AG10803 (cell line): ENCODE measurements at regions not wholly inside any gene's neighbourhood (a gene's known extent, or its start where the extent isn't known, plus 50 kb on each side); places are given as distances from the start of the nearest gene placed in this dataset.
A peak's percentile ranks its signal among the peaks of the same experiment; 100 is the strongest.

Source experiments
- DNase-seq: peaks from one replicate; pipeline ENCODE4 v3.0.0; 2010; ENCODE audit warnings: low read depth
- H3K4me3 ChIP-seq: 2 replicates; pipeline ENCODE4 v1.5.1; 2011; ENCODE audit warnings: mild to moderate bottlenecking, low read length, control low read depth
- TF ChIP-seq, protein P1 (sequence below): conservative IDR thresholded peaks from 2 replicates; pipeline ENCODE4 v1.5.1; 2011; ENCODE audit warnings: mild to moderate bottlenecking, low read length, control low read depth, inconsistent platforms

DNA sequence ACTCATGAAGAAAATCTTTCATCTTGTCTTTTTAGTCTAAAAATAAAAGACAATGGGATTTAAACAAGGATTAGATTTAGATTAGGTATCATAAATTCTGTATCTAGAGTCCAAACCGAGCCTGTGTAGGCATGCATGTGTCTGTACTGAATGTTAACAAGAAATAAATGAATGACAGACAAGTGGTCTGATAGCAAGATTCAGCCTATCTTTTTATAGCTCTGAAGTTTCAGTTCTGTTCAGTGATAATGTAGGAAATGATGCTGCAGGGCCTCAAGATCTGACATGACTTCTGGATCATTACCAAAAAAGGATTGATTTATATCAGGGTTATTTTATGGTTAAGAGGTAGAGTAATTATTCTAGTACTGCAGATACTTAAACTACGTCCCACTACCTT, 137.0 kb upstream of the ATP5MC3 start:
- TF ChIP-seq, protein P1, sequence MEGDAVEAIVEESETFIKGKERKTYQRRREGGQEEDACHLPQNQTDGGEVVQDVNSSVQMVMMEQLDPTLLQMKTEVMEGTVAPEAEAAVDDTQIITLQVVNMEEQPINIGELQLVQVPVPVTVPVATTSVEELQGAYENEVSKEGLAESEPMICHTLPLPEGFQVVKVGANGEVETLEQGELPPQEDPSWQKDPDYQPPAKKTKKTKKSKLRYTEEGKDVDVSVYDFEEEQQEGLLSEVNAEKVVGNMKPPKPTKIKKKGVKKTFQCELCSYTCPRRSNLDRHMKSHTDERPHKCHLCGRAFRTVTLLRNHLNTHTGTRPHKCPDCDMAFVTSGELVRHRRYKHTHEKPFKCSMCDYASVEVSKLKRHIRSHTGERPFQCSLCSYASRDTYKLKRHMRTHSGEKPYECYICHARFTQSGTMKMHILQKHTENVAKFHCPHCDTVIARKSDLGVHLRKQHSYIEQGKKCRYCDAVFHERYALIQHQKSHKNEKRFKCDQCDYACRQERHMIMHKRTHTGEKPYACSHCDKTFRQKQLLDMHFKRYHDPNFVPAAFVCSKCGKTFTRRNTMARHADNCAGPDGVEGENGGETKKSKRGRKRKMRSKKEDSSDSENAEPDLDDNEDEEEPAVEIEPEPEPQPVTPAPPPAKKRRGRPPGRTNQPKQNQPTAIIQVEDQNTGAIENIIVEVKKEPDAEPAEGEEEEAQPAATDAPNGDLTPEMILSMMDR: no peak
- no peak overlapping the region for H3K4me3 ChIP-seq
- no peak for DNase-seq

DNA sequence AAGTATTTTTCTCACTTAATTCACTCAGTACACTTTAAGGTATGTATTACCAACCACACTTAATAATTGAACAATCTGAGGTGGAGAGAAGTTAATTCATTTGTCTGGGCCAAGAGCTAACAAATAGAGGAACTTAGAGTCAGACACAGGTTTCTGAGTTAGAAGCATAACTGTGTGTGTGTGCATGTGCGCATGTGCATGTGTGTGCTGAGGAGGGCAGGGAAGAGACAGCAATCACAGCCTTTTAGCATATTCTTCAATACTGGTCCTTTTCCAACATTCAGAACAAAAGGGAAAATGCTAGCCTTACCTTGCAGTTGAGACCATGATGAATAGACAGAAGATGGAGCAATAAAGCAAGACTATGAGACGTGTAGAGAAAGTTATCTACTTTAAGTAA, 136.2 kb upstream of the ATP5MC3 start:
- TF ChIP-seq, protein P1: no peak
- no peak for DNase-seq
- H3K4me3 ChIP-seq: no peak overlapping the region

DNA sequence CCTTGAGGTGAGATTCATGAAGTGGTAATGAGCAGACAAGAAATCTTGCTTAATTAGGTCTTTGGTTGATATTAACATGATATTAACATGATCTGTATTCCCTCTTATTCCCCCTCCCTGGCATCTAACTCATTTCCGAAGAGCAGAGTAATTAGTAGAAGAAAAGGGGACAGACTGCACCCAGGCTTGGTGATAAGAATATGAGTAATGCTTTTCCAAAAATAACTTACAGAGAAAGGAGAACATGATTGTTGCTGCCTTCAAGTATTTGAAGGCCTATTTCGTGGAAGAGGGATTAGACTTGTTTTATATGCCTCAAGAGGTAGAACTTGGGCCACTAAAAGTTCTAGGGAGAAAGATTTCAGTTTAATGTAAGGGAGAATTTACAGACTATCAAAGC, 130.6 kb upstream of the ATP5MC3 start:
- TF ChIP-seq, protein P1: no peak

DNA sequence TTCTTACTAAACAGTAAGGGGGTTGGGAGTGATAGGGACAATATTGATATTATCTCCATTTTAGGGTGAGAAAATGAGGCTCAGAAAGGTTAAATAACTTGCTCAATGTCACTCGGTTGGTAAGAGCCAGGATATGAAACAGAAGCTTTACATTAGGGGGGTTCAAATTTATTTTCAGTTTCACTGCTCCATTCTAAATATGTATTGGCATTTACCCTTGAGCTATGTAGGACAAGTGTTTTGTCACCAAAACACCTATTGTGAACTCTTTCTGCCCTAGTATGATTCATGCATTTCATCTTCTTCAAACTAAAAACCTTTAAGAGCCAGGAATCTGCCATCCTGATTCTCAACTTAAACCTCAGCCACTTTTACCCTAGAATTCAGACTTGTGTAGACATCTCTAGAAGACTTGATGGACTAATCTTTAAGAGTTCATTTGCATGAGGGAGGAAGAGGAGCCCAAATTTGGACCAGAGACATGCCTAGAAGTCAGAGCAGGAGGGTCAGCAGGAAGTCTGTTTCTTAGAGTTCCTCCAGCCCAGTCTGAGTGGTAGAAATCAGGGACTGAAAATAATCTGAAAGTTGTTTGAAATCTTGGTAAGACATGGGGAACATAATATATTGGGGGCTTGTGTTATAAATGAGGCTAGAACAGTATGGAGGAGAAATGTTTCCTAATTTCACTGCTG, 129.4 kb upstream of the ATP5MC3 start:
- TF ChIP-seq, protein P1: no peak
- no peak overlapping the region for H3K4me3 ChIP-seq
- DNase-seq: no peak

More for the DNA sequence above, 130.6 kb upstream of the ATP5MC3 start:
- no peak overlapping the region for H3K4me3 ChIP-seq
- no peak for DNase-seq

DNA sequence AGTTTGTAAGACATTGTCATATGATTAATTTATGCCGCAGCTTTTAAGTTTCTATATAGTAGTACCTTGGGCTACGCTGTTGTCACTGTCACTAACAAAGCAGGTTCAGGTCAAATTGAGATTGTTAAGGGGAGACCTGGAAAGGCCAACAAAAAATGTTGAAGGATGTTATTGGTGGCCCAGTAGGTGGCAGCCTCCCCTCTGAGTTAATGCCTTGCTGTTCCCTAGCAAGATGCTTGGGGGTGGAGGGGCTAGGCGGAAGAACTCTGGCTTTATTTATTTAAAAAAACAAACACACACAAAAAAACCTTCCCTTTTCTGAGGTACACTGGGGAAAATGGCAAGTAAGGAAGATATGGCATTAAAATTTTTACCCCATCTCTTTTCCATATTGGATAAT, 128.3 kb upstream of the ATP5MC3 start:
- DNase-seq: peak; percentile 26
- TF ChIP-seq, protein P1: peak; percentile 43
- no peak overlapping the region for H3K4me3 ChIP-seq

DNA sequence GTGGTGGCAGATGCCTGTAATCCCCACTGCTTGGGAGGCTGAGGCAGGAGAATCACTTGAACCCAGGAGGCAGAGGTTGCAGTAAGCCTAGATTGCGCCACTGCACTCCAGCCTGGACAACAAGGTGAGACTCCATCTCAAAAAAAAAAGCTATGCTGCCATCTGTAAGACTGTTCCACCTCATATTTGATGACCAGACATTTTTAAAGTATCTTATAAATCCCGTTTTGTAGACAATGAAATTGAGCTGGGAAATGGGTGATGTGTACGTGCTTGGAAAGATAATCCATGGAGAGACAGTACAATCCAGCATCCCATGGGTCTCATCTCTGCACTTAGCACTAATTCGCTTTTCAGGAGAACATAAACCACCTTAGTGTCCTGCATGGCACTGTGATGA, 126.5 kb upstream of the ATP5MC3 start:
- DNase-seq: no peak
- TF ChIP-seq, protein P1: no peak
- no peak overlapping the region for H3K4me3 ChIP-seq

DNA sequence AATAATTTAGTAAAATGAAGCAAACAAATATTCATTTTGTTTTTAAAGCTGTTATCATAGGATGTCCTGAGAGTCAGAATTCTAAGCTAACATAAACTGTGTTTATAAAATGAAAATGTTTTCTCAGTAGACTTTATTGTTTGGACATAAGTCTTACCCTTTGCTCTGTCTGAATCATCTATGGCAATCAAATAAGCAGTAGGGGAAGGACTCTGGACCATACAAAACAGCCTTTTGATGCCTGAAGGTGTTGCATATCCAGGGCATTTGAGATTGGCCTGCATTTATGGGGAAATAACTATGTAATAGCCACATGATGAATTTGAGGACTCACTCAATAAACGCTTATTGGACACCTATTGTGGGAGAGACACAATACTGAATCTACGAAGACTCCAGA, 123.0 kb upstream of the ATP5MC3 start:
- no peak overlapping the region for H3K4me3 ChIP-seq
- TF ChIP-seq, protein P1: no peak
- DNase-seq: no peak
